ENCODE measurements at regions not wholly inside any gene's neighbourhood (a gene's known extent, or its start where the extent isn't known, plus 50 kb on each side); places are given as distances from the start of the nearest gene placed in this dataset.

GRCh38 chr12:125193376-125194152 lies 128.3 kb downstream of the AACS start:
- DNase-seq (ENCODE audit: low read depth, low spot score): no peak
- in situ Hi-C loops (cut with HindIII; ENCODE audit: low pct_unique_long_range_greater_than_20kb, low sequenced_read_pairs): no loop called here

- in situ Hi-C loops (cut with HindIII; ENCODE audit: low pct_unique_long_range_greater_than_20kb, low sequenced_read_pairs): no loop called here
- DNase-seq (ENCODE audit: low read depth, low spot score): peak; percentile 22
These were observed 129.0 kb downstream of the AACS start for GRCh38 chr12:125194163-125194773.

GRCh38 chr12:125194987-125195386 lies 129.8 kb downstream of the AACS start:
- no peak for DNase-seq (ENCODE audit: low read depth, low spot score)
- in situ Hi-C loops (cut with HindIII; ENCODE audit: low pct_unique_long_range_greater_than_20kb, low sequenced_read_pairs): no loop called here

DNA sequence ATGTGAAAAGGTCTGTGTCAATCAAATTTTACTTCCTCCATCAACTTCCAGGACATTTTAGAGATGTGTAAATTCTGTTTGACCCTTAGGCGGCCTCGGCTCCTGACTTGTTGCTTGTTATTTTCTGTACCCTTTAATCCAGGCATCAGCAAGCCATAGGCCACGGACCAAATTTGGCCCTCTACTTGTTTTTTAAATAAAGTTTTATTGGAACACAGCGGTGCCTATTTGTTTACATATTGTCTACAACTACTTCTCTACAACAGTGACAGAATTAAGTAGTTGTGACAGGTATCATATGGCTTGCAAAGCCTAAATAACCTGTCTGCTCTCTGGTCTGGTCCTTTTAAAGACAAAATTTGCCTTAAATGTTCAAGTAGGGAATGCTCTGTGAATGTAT lies 132.1 kb downstream of the AACS start:
- DNase-seq (ENCODE audit: low read depth, low spot score): no peak
- in situ Hi-C loops (cut with HindIII; ENCODE audit: low pct_unique_long_range_greater_than_20kb, low sequenced_read_pairs): no loop called here

GRCh38 chr12:125198652-125199051 lies 133.4 kb downstream of the AACS start:
- no peak for DNase-seq (ENCODE audit: low read depth, low spot score)
- in situ Hi-C loops (cut with HindIII; ENCODE audit: low pct_unique_long_range_greater_than_20kb, low sequenced_read_pairs): no loop called here

DNA sequence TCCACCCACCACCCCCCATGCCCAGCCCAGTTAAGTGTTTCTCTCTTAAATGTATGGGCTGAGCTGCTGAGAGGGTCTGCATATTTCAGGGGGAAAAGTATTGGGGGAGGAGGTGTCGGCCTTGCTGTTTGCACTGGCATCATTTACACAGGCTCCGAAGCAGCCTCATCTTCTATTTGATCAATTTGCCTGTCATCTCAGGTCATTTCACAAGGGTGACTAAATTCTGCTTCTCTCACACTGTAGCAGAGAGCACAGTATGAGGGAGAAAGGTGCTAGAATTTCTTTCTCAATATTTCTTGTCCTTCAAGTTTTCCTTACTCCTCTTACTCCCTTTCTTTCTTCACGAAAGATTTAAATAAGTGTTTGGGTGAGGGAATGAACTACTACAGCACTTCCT lies 135.9 kb downstream of the AACS start:
- in situ Hi-C loops (cut with HindIII; ENCODE audit: low pct_unique_long_range_greater_than_20kb, low sequenced_read_pairs): no loop called here
- DNase-seq (ENCODE audit: low read depth, low spot score): no peak

DNA sequence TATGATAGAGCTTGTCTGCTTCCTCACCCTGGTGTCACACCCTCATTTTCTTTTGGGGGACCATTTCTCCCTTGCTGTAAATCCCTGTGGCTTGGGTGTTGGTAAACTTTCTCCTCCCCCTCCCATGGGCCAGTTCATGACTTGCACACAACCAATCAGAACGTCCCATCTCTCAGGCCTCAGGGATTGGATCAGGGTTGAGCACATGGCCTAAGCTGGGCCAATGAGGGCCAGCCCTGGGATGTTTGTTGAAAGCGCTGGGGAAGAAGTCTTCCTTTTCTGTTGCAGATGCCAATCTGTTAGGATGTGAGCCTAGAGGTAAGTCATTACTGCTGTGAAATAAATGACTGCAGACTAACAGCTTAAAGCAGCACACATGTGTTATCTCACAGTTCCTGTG lies 136.7 kb downstream of the AACS start:
- no peak for DNase-seq (ENCODE audit: low read depth, low spot score)
- in situ Hi-C loops (cut with HindIII; ENCODE audit: low pct_unique_long_range_greater_than_20kb, low sequenced_read_pairs): no loop called here

DNA sequence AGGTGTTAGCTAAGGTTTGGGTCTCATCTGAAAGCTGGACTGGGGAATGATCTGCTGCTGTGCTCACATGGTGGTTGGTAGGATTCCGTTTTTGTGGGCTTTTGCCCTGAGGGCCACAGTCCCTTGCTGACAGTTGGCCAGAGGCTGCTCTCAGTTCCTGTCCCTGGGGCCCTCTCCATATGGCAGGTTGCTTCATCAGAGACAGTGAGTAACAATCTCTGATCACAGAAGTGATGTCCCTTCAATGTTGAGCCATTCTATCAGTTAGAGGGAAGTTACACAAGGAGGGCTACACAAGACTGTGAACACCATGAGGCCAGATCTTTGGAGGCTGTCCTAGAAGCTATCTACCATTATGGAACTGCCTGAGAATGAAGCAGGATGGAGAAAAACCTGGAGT lies 137.2 kb downstream of the AACS start:
- in situ Hi-C loops (cut with HindIII; ENCODE audit: low pct_unique_long_range_greater_than_20kb, low sequenced_read_pairs): no loop called here
- DNase-seq (ENCODE audit: low read depth, low spot score): no peak

GRCh38 chr12:125203145-125203765 lies 138.0 kb downstream of the AACS start:
- in situ Hi-C loops (cut with HindIII; ENCODE audit: low pct_unique_long_range_greater_than_20kb, low sequenced_read_pairs): no loop called here
- DNase-seq (ENCODE audit: low read depth, low spot score): peak; percentile 62

DNA sequence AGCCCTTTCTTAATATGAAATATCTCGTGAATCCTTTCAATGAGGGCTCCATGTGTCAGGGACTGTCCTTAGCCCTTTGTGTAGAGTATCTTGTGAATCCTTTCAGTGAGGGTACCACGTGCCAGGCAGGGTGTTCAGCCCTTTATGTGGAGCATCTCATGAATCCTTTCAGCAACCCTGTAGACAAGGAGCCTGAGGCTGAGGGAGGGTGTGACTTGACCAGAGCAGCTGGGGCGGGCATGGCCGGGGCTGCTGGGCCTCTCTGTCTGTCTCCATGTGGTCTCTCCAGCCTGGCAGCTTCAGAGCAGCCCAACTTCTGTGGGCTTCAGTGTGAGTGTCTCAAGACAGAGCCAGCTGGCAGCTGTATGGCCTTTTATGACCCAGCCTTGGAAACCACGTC lies 140.2 kb downstream of the AACS start:
- in situ Hi-C loops (cut with HindIII; ENCODE audit: low pct_unique_long_range_greater_than_20kb, low sequenced_read_pairs): no loop called here
- DNase-seq (ENCODE audit: low read depth, low spot score): peak; percentile 11

DNA sequence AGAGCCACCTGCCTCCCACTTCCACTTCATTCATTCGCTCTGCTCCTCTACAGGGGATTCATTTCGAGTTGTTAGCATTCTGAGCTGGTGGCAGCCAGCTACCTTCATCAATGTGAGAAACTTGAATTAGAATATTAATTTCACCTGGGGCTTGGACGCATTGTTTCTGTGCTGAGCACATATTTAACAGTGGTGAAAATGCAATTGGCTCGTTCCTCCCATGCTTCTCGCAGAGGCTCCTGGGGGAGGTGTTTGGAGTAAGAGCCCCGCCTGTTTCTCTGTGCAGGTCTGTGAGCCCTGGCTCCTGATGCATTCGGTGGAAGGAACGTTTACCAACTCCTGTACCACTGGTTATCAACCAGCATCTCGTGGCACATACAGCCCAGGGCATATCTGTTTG lies 141.5 kb downstream of the AACS start:
- in situ Hi-C loops (cut with HindIII; ENCODE audit: low pct_unique_long_range_greater_than_20kb, low sequenced_read_pairs): no loop called here
- DNase-seq (ENCODE audit: low read depth, low spot score): no peak

DNA sequence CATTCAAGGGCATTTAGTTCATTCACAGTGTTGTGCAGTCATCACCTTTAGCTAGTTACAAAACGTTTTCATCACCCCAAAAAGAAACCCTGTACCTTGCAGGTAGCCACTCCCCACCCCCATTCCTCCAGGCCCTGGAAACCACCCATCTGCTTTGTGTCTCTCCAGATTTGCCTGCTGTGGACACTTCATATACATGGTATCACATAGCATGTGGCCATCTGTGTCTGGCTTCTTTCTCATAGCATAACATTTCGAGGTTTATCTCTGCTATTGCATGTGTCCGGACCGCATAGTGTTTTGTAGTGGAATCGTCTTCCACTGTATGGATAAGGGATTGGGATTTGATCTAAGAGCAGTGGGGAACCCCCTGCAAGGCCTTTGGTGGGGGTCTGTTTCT lies 143.1 kb downstream of the AACS start:
- in situ Hi-C loops (cut with HindIII; ENCODE audit: low pct_unique_long_range_greater_than_20kb, low sequenced_read_pairs): no loop called here
- no peak for DNase-seq (ENCODE audit: low read depth, low spot score)

GRCh38 chr12:125208942-125209341 lies 143.7 kb downstream of the AACS start:
- no peak for DNase-seq (ENCODE audit: low read depth, low spot score)
- in situ Hi-C loops (cut with HindIII; ENCODE audit: low pct_unique_long_range_greater_than_20kb, low sequenced_read_pairs): no loop called here

GRCh38 chr12:125210104-125210755 lies 145.0 kb downstream of the AACS start:
- DNase-seq (ENCODE audit: low read depth, low spot score): no peak
- in situ Hi-C loops (cut with HindIII; ENCODE audit: low pct_unique_long_range_greater_than_20kb, low sequenced_read_pairs): no loop called here

- DNase-seq (ENCODE audit: low read depth, low spot score): no peak
- in situ Hi-C loops (cut with HindIII; ENCODE audit: low pct_unique_long_range_greater_than_20kb, low sequenced_read_pairs): no loop called here
These were observed 146.2 kb downstream of the AACS start for GRCh38 chr12:125211464-125211863.

GRCh38 chr12:125214289-125214688 lies 149.1 kb downstream of the AACS start:
- in situ Hi-C loops (cut with HindIII; ENCODE audit: low pct_unique_long_range_greater_than_20kb, low sequenced_read_pairs): no loop called here
- no peak for DNase-seq (ENCODE audit: low read depth, low spot score)

- no peak for DNase-seq (ENCODE audit: low read depth, low spot score)
- in situ Hi-C loops (cut with HindIII; ENCODE audit: low pct_unique_long_range_greater_than_20kb, low sequenced_read_pairs): no loop called here
These were observed 151.5 kb downstream of the AACS start for GRCh38 chr12:125216756-125217155.

DNA sequence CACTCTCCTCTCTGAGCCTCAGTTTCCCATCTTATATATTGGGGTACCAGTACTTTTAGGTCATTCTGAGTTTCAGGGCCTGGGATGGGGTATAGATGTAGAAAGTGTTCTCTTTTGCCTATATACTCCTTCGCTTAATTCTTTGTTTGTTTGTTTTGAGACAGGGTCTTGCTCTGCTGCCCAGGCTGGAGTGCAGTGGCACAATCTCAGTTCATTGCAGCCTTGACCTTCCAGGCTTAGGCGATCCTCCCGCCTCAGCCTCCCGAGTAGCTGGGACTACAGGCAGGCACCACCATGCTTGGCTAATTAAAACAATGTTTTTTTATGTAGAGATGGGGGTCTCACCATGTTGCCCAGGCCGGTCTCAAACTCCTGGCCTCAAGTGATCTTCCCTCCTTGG lies 152.1 kb downstream of the AACS start:
- in situ Hi-C loops (cut with HindIII; ENCODE audit: low pct_unique_long_range_greater_than_20kb, low sequenced_read_pairs): no loop called here
- DNase-seq (ENCODE audit: low read depth, low spot score): no peak

DNA sequence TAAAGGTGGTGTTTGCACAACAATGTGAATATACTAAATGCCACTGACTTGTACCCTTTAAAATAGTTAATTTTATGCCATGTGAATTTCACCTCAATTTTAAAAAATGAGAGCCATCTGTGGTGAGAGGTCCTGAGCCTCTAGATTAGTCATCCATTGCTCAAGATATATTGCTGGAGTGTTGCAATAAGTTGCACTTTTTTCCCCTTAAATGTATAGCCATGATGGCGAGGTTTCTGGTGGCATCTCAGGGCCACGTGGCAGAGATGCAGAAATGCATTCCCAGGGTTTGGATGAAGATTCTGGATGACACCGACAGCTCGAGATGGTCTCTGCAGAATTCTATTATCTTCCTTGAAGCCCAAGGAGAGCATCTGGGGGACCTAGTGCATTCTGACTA lies 153.7 kb downstream of the AACS start:
- no peak for DNase-seq (ENCODE audit: low read depth, low spot score)
- in situ Hi-C loops (cut with HindIII; ENCODE audit: low pct_unique_long_range_greater_than_20kb, low sequenced_read_pairs): no loop called here

Measured in SK-MEL-5 (cell line).